ENCODE measurements at regions not wholly inside any gene's neighbourhood (a gene's known extent, or its start where the extent isn't known, plus 50 kb on each side); places are given as distances from the start of the nearest gene placed in this dataset.

GRCh38 chr5:145218019-145218418, 617.1 kb downstream of the PRELID2 start:
- TF ChIP-seq CTCF (conservative IDR thresholded peaks at IDR 0.05; ENCODE audit: low read depth in 2 of 2) (0 out of 4 replicates have a peak, but pooled peaks of 1 of the 2 experiments have one; percentile 9), STAT1 (IDR thresholded peaks at IDR 0.05; ENCODE audit: unreplicated experiment) (no peak)
- Mint-ChIP-seq H3K27me3 (ENCODE audit: insufficient read depth, low read depth, poor library complexity) (no peaks in the 10 kb centered on the region), H3K4me1 (no peaks in the 10 kb centered on the region), H3K4me3 (no peak overlapping the region), H3K27ac (no peak overlapping the region), H3K36me3 (ENCODE audit: low read depth) (peaks cover 7% of the 10 kb centered on the region; the same call in 2 of the 3 replicates), H3K9me3 (peaks cover 18% of the 10 kb centered on the region)
- DNase-seq (ENCODE audit: low spot score) = no peak
- Histone ChIP-seq H3K36me3 (ENCODE audit: insufficient read depth) (no peaks in the 10 kb centered on the region), H3K9me2 (ENCODE audit: insufficient read depth) (no peaks in the 10 kb centered on the region), H3K4me1 (ENCODE audit: insufficient read depth) (no peaks in the 10 kb centered on the region), H3K27me3 (ENCODE audit: insufficient read depth) (no peaks in the 10 kb centered on the region), H3K4me2 (no peak overlapping the region), H3K4me3 (no peak overlapping the region), H2AFZ (no peak overlapping the region), H3F3A (replicated peaks; ENCODE audit: low read depth) (no peaks in the 10 kb centered on the region), H3K27ac (ENCODE audit: low read depth) (no peak overlapping the region), H4K20me1 (replicated peaks; ENCODE audit: insufficient read depth) (no peaks in the 10 kb centered on the region), H3K79me2 (replicated peaks; ENCODE audit: insufficient read depth) (no peaks in the 10 kb centered on the region)
- ATAC-seq = no peak

- Histone ChIP-seq H3F3A (replicated peaks; ENCODE audit: low read depth) (no peaks in the 10 kb centered on the region), H3K4me2 (no peak overlapping the region), H3K27ac (ENCODE audit: low read depth) (no peak overlapping the region), H3K27me3 (ENCODE audit: insufficient read depth) (no peaks in the 10 kb centered on the region), H3K4me1 (ENCODE audit: insufficient read depth) (no peaks in the 10 kb centered on the region), H3K79me2 (replicated peaks; ENCODE audit: insufficient read depth) (no peaks in the 10 kb centered on the region), H3K36me3 (ENCODE audit: insufficient read depth) (no peaks in the 10 kb centered on the region), H2AFZ (no peak overlapping the region), H3K9me2 (ENCODE audit: insufficient read depth) (no peaks in the 10 kb centered on the region), H3K4me3 (no peak overlapping the region), H4K20me1 (replicated peaks; ENCODE audit: insufficient read depth) (no peaks in the 10 kb centered on the region)
- DNase-seq (ENCODE audit: low spot score) = no peak
- peaks cover 13% of the 10 kb centered on the region for H3K9me3 Mint-ChIP-seq
- no peak for ATAC-seq
- no peaks in the 10 kb centered on the region for H3K4me1 Mint-ChIP-seq
- H3K27ac Mint-ChIP-seq = no peak overlapping the region
- H3K27me3 Mint-ChIP-seq (ENCODE audit: insufficient read depth, low read depth, poor library complexity) = no peaks in the 10 kb centered on the region
- H3K4me3 Mint-ChIP-seq = no peak overlapping the region
- H3K36me3 Mint-ChIP-seq (ENCODE audit: low read depth) = peaks cover 4% of the 10 kb centered on the region; the same call in 1 of the 3 replicates
- TF ChIP-seq ZNF462 (CRISPR knock-in tag; IDR thresholded peaks at IDR 0.05) (no peak), ETS1 (IDR thresholded peaks at IDR 0.05) (no peak), ZNF114 (CRISPR knock-in tag; IDR thresholded peaks at IDR 0.05) (no peak), JUNB (IDR thresholded peaks at IDR 0.05; ENCODE audit: unreplicated experiment) (no peak), ZNF331 (CRISPR knock-in tag; IDR thresholded peaks at IDR 0.05; ENCODE audit: low read depth) (no peak), POLR2AphosphoS5 (IDR thresholded peaks at IDR 0.05; ENCODE audit: low read depth) (no peak), STAT1 (IDR thresholded peaks at IDR 0.05; ENCODE audit: unreplicated experiment) (no peak), NANOG (IDR thresholded peaks at IDR 0.05; ENCODE audit: borderline replicate concordance) (no peak), EZH2 (IDR thresholded peaks at IDR 0.05; ENCODE audit: low read depth, unreplicated experiment) (no peak)
Observed at GRCh38 chr5:145210020-145210419, 625.1 kb downstream of the PRELID2 start.

Data from GM23338 (cell line).